ENCODE measurements at regions not wholly inside any gene's neighbourhood (a gene's known extent, or its start where the extent isn't known, plus 50 kb on each side); places are given as distances from the start of the nearest gene placed in this dataset.
"Not testable (repeated sequence)": the region's sequence is repeated elsewhere in the genome, so short reads cannot be mapped to it uniquely, and the experiment has no call there.

GRCh38 chr5:84863936-84864335 lies 479.3 kb upstream of the EDIL3 start:
- not testable (repeated sequence) for H2AK5ac ChIP-seq (ENCODE audit: low read length); H4K8ac ChIP-seq (ENCODE audit: low read depth, low read length); H2BK120ac ChIP-seq (ENCODE audit: low read depth, low read length); H3K4me1 ChIP-seq (ENCODE audit: control insufficient read depth, low read depth, low read length); H2BK5ac ChIP-seq (ENCODE audit: low read length); H3K9ac ChIP-seq (ENCODE audit: low read length); H3K23ac ChIP-seq (ENCODE audit: low read length); H3K18ac ChIP-seq (ENCODE audit: low read length); H3K27me3 ChIP-seq (ENCODE audit: insufficient read depth, low read length, poor library complexity); H3K79me1 ChIP-seq (ENCODE audit: low read length); H3K56ac ChIP-seq (ENCODE audit: low read length); H3K4ac ChIP-seq (ENCODE audit: low read depth, low read length); H3K27ac ChIP-seq (ENCODE audit: low read depth, low read length); DNase-seq; H2BK15ac ChIP-seq (replicated peaks; ENCODE audit: low read depth); H3K36me3 ChIP-seq (ENCODE audit: control insufficient read depth, insufficient read depth, low read length); H3K4me3 ChIP-seq (ENCODE audit: low read length); H3K4me2 ChIP-seq (ENCODE audit: low read length); H3K79me2 ChIP-seq (ENCODE audit: control insufficient read depth, insufficient read depth, low read length); H4K5ac ChIP-seq (ENCODE audit: low read length)
- no CpG with 5 or more reads among the region's 19 CpGs for WGBS (ENCODE audit: extremely low coverage, insufficient coverage, low lambda C conversion rate)

DNA sequence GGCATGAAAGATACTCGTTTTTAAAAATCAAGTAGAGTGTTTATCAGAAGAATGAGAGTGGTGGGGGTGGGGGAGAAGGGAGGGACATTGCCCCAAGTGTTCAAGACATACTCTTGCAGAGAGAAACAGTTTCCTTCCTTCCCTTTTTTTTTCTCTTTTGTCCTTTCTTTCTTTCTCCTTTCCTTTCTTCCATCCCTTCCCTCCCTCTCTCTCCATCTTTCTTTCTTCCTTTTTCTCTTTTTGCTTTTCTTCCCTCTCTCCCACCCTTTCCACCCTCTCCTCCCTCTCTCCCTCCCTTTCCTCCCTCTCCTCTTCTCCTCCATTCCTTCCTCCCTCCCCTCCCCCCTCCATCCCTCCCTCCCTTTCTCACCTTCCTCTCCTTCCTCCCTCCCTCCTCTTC lies 478.3 kb upstream of the EDIL3 start:
- Histone ChIP-seq H3K36me3 (ENCODE audit: control insufficient read depth, insufficient read depth, low read length) (no peaks in the 10 kb centered on the region), H3K56ac (ENCODE audit: low read length) (no peak overlapping the region), H3K4me1 (ENCODE audit: control insufficient read depth, low read depth, low read length) (no peaks in the 10 kb centered on the region), H3K18ac (ENCODE audit: low read length) (no peak overlapping the region), H3K27ac (ENCODE audit: low read depth, low read length) (no peak overlapping the region), H3K9ac (ENCODE audit: low read length) (no peak overlapping the region), H3K4me3 (ENCODE audit: low read length) (no peak overlapping the region), H3K27me3 (ENCODE audit: insufficient read depth, low read length, poor library complexity) (no peaks in the 10 kb centered on the region), H3K79me2 (ENCODE audit: control insufficient read depth, insufficient read depth, low read length) (no peaks in the 10 kb centered on the region), H3K4me2 (ENCODE audit: low read length) (no peak overlapping the region), H2BK5ac (ENCODE audit: low read length) (no peak overlapping the region), H2AK5ac (ENCODE audit: low read length) (no peak overlapping the region), H4K8ac (ENCODE audit: low read depth, low read length) (no peak overlapping the region), H3K23ac (ENCODE audit: low read length) (no peak overlapping the region), H3K79me1 (ENCODE audit: low read length) (no peaks in the 10 kb centered on the region), H2BK15ac (replicated peaks; ENCODE audit: low read depth) (no peak overlapping the region), H4K5ac (ENCODE audit: low read length) (no peak overlapping the region), H2BK120ac (ENCODE audit: low read depth, low read length) (no peak overlapping the region), H3K4ac (ENCODE audit: low read depth, low read length) (no peak overlapping the region)
- DNase-seq = no peak
- no CpG with 5 or more reads among the region's 1 CpG for WGBS (ENCODE audit: extremely low coverage, insufficient coverage, low lambda C conversion rate)

- Histone ChIP-seq H3K4ac (ENCODE audit: low read depth, low read length) (no peak overlapping the region), H3K4me2 (ENCODE audit: low read length) (no peak overlapping the region), H2BK5ac (ENCODE audit: low read length) (no peak overlapping the region), H4K8ac (ENCODE audit: low read depth, low read length) (no peak overlapping the region), H2BK120ac (ENCODE audit: low read depth, low read length) (no peak overlapping the region), H3K4me3 (ENCODE audit: low read length) (no peak overlapping the region), H3K79me2 (ENCODE audit: control insufficient read depth, insufficient read depth, low read length) (no peaks in the 10 kb centered on the region), H2AK5ac (ENCODE audit: low read length) (no peak overlapping the region), H3K27ac (ENCODE audit: low read depth, low read length) (no peak overlapping the region), H3K23ac (ENCODE audit: low read length) (no peak overlapping the region), H4K5ac (ENCODE audit: low read length) (no peak overlapping the region), H3K79me1 (ENCODE audit: low read length) (no peaks in the 10 kb centered on the region), H3K4me1 (ENCODE audit: control insufficient read depth, low read depth, low read length) (no peaks in the 10 kb centered on the region), H3K36me3 (ENCODE audit: control insufficient read depth, insufficient read depth, low read length) (no peaks in the 10 kb centered on the region), H2BK15ac (replicated peaks; ENCODE audit: low read depth) (no peak overlapping the region), H3K27me3 (ENCODE audit: insufficient read depth, low read length, poor library complexity) (no peaks in the 10 kb centered on the region), H3K18ac (ENCODE audit: low read length) (no peak overlapping the region), H3K56ac (ENCODE audit: low read length) (no peak overlapping the region), H3K9ac (ENCODE audit: low read length) (no peak overlapping the region)
- no peak for DNase-seq
- no CpG with 5 or more reads among the region's 7 CpGs for WGBS (ENCODE audit: extremely low coverage, insufficient coverage, low lambda C conversion rate)
Observed at GRCh38 chr5:84862132-84862531, 477.5 kb upstream of the EDIL3 start.

- no peak overlapping the region for H3K4me3 ChIP-seq (ENCODE audit: low read length)
- no peak overlapping the region for H3K4ac ChIP-seq (ENCODE audit: low read depth, low read length)
- no peak overlapping the region for H4K8ac ChIP-seq (ENCODE audit: low read depth, low read length)
- H3K18ac ChIP-seq (ENCODE audit: low read length) = no peak overlapping the region
- no peaks in the 10 kb centered on the region for H3K36me3 ChIP-seq (ENCODE audit: control insufficient read depth, insufficient read depth, low read length)
- H3K27me3 ChIP-seq (ENCODE audit: insufficient read depth, low read length, poor library complexity) = no peaks in the 10 kb centered on the region
- no peak overlapping the region for H2BK15ac ChIP-seq (replicated peaks; ENCODE audit: low read depth)
- H3K4me2 ChIP-seq (ENCODE audit: low read length) = no peak overlapping the region
- H3K79me2 ChIP-seq (ENCODE audit: control insufficient read depth, insufficient read depth, low read length) = no peaks in the 10 kb centered on the region
- no peak overlapping the region for H2BK120ac ChIP-seq (ENCODE audit: low read depth, low read length)
- H3K79me1 ChIP-seq (ENCODE audit: low read length) = no peaks in the 10 kb centered on the region
- H3K4me1 ChIP-seq (ENCODE audit: control insufficient read depth, low read depth, low read length) = no peaks in the 10 kb centered on the region
- no peak overlapping the region for H4K5ac ChIP-seq (ENCODE audit: low read length)
- no CpG with 5 or more reads among the region's 2 CpGs for WGBS (ENCODE audit: extremely low coverage, insufficient coverage, low lambda C conversion rate)
- no peak overlapping the region for H3K9ac ChIP-seq (ENCODE audit: low read length)
- no peak overlapping the region for H3K23ac ChIP-seq (ENCODE audit: low read length)
- H2BK5ac ChIP-seq (ENCODE audit: low read length) = no peak overlapping the region
- H2AK5ac ChIP-seq (ENCODE audit: low read length) = no peak overlapping the region
- DNase-seq = no peak
- no peak overlapping the region for H3K56ac ChIP-seq (ENCODE audit: low read length)
- no peak overlapping the region for H3K27ac ChIP-seq (ENCODE audit: low read depth, low read length)
Observed at GRCh38 chr5:84861306-84861705, 476.6 kb upstream of the EDIL3 start.

DNA sequence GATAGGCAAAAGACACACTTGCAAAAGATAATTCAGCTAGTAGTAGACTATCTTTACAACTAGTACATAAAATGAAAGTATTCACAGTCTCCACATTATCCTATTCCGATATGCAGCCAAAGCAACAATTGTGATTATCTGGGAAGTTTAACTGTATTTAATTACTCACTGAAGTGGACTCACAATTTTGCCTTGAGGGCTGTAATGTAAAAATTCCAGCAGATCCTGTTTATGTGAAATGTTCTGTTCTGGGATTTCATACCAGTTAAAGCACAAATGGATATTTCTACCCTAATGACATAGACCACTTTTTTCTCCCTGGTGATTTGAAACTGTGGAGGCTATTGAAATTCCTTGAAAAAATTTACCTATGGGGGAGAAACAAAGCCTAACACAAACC lies 474.4 kb upstream of the EDIL3 start:
- Histone ChIP-seq H3K27me3 (ENCODE audit: insufficient read depth, low read length, poor library complexity) (no peaks in the 10 kb centered on the region), H4K5ac (ENCODE audit: low read length) (no peak overlapping the region), H3K4me2 (ENCODE audit: low read length) (no peak overlapping the region), H3K4me3 (ENCODE audit: low read length) (no peak overlapping the region), H3K4me1 (ENCODE audit: control insufficient read depth, low read depth, low read length) (no peaks in the 10 kb centered on the region), H2AK5ac (ENCODE audit: low read length) (no peak overlapping the region), H3K4ac (ENCODE audit: low read depth, low read length) (no peak overlapping the region), H2BK120ac (ENCODE audit: low read depth, low read length) (no peak overlapping the region), H3K27ac (ENCODE audit: low read depth, low read length) (no peak overlapping the region), H3K9ac (ENCODE audit: low read length) (no peak overlapping the region), H3K79me1 (ENCODE audit: low read length) (no peaks in the 10 kb centered on the region), H2BK15ac (replicated peaks; ENCODE audit: low read depth) (no peak overlapping the region), H2BK5ac (ENCODE audit: low read length) (no peak overlapping the region), H3K18ac (ENCODE audit: low read length) (no peak overlapping the region), H3K79me2 (ENCODE audit: control insufficient read depth, insufficient read depth, low read length) (no peaks in the 10 kb centered on the region), H3K56ac (ENCODE audit: low read length) (no peak overlapping the region), H3K36me3 (ENCODE audit: control insufficient read depth, insufficient read depth, low read length) (no peaks in the 10 kb centered on the region), H4K8ac (ENCODE audit: low read depth, low read length) (no peak overlapping the region), H3K23ac (ENCODE audit: low read length) (no peak overlapping the region)
- no CpG with 5 or more reads among the region's 1 CpG for WGBS (ENCODE audit: extremely low coverage, insufficient coverage, low lambda C conversion rate)
- no peak for DNase-seq

DNA sequence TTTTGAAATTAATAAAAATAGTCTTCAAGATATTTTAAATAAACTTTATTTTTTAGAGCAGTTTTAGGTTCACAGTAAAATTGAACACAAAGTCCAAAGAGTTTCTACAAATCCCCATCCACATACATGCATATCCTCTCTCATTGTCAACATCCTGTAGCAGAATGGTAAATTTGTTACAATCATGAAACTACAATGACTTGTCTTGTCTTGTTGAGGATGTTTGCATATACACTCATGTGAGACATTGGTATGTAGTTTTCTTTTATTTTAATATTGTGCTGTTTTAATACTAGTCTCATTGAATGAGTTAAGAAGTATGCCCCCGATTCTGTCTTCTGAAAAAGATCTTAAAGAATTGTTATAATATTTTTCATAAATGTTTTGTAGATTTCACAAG lies 447.0 kb upstream of the EDIL3 start:
- no peaks in the 10 kb centered on the region for H3K79me1 ChIP-seq (ENCODE audit: low read length)
- H3K36me3 ChIP-seq (ENCODE audit: control insufficient read depth, insufficient read depth, low read length) = no peaks in the 10 kb centered on the region
- H2AK5ac ChIP-seq (ENCODE audit: low read length) = no peak overlapping the region
- no peak overlapping the region for H3K9ac ChIP-seq (ENCODE audit: low read length)
- no peak overlapping the region for H3K4me3 ChIP-seq (ENCODE audit: low read length)
- no peak overlapping the region for H2BK15ac ChIP-seq (replicated peaks; ENCODE audit: low read depth)
- no peak overlapping the region for H4K5ac ChIP-seq (ENCODE audit: low read length)
- H3K4me1 ChIP-seq (ENCODE audit: control insufficient read depth, low read depth, low read length) = no peaks in the 10 kb centered on the region
- no peaks in the 10 kb centered on the region for H3K79me2 ChIP-seq (ENCODE audit: control insufficient read depth, insufficient read depth, low read length)
- WGBS (ENCODE audit: extremely low coverage, insufficient coverage, low lambda C conversion rate) = no CpG with 5 or more reads among the region's 1 CpG
- no peaks in the 10 kb centered on the region for H3K27me3 ChIP-seq (ENCODE audit: insufficient read depth, low read length, poor library complexity)
- no peak overlapping the region for H2BK5ac ChIP-seq (ENCODE audit: low read length)
- no peak overlapping the region for H2BK120ac ChIP-seq (ENCODE audit: low read depth, low read length)
- H3K18ac ChIP-seq (ENCODE audit: low read length) = no peak overlapping the region
- no peak overlapping the region for H3K23ac ChIP-seq (ENCODE audit: low read length)
- H3K4me2 ChIP-seq (ENCODE audit: low read length) = no peak overlapping the region
- H3K56ac ChIP-seq (ENCODE audit: low read length) = no peak overlapping the region
- no peak overlapping the region for H3K4ac ChIP-seq (ENCODE audit: low read depth, low read length)
- H4K8ac ChIP-seq (ENCODE audit: low read depth, low read length) = no peak overlapping the region
- no peak overlapping the region for H3K27ac ChIP-seq (ENCODE audit: low read depth, low read length)
- DNase-seq = no peak
